GM12873 (cell line): ENCODE measurements at regions not wholly inside any gene's neighbourhood (a gene's known extent, or its start where the extent isn't known, plus 50 kb on each side); places are given as distances from the start of the nearest gene placed in this dataset.

Source experiments
- CTCF ChIP-seq: IDR thresholded peaks from 2 replicates; pipeline ENCODE4 v1.5.1; 2012; ENCODE audit warnings: low read depth, mild to moderate bottlenecking, moderate library complexity, low read length, control low read depth; ENCODE audit not compliant: insufficient read depth; ENCODE audit errors: missing control alignments

GRCh38 chr11:18878211-18878610 is 61.0 kb downstream of the MRGPRX1 start:
- TF ChIP-seq CTCF, result no peak

GRCh38 chr11:18865951-18866350 is 73.3 kb downstream of the MRGPRX1 start:
- TF ChIP-seq CTCF, result no peak

- no peak for TF ChIP-seq CTCF
Observed at GRCh38 chr11:18865261-18865660, 73.7 kb upstream of the PTPN5 start.

GRCh38 chr11:18853086-18853720 is 61.6 kb upstream of the PTPN5 start:
- peak; percentile 80 for TF ChIP-seq CTCF

- no peak for TF ChIP-seq CTCF
Observed at GRCh38 chr11:18849406-18849805, 57.8 kb upstream of the PTPN5 start.

- peak; percentile 77 for TF ChIP-seq CTCF
Observed at GRCh38 chr11:18844753-18845367, 53.3 kb upstream of the PTPN5 start.
